GM19452 (cell line): ENCODE measurements at regions not wholly inside any gene's neighbourhood (a gene's known extent, or its start where the extent isn't known, plus 50 kb on each side); places are given as distances from the start of the nearest gene placed in this dataset.
"Not testable (repeated sequence)": the region's sequence is repeated elsewhere in the genome, so short reads cannot be mapped to it uniquely, and the experiment has no call there.

Experiments used
- ATAC-seq: cut with Tn5 transposase; IDR thresholded peaks from one replicate; pipeline ENCODE4 v1.9.1; 2021; ENCODE audit not compliant: unreplicated experiment

- no peak for ATAC-seq
Measured at GRCh38 chr16:8075271-8075670, 515.0 kb downstream of the TMEM114 start.

- ATAC-seq: no peak
Measured at GRCh38 chr16:8070506-8070905, 519.8 kb downstream of the TMEM114 start.

DNA sequence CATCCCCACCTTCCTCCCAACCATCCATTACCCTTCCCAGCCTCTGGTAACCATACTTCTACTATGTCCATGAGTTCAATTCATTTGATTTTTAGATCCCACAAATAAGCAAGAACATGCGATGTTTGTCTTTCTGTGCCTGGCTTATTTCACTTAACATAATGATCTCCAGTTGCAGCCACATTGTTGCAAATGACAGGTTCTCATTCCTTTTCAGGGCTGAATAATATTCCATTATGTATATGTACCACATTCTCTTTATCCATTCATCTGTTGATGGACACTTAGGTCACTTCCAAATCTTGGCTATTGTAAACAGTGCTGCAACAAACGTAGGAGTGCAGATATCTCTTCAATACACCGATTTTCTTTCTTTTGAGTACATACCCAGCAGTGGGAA lies 522.1 kb downstream of the TMEM114 start:
- not testable (repeated sequence) for ATAC-seq

DNA sequence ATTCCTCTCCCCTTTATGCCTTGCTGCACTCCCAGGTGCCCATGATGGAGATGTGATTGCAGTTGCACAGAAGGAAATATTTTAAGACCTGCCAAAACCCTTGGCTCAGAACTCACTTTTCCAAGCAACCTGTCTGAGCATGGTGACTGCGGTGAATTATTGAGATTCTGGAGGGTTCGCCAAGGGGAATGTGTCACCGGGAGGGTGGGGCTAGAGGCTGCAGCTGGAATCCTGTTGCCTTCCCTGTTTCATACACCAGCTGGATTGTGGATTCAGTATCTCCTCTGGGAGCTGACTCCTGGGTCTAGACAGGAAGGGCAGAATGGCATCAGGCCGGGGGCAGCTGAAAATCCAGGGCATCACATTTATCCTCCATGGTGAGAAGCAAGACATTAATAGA lies 527.2 kb downstream of the TMEM114 start:
- no peak for ATAC-seq

GRCh38 chr16:8062677-8063076 lies 527.6 kb downstream of the TMEM114 start:
- ATAC-seq: no peak

DNA sequence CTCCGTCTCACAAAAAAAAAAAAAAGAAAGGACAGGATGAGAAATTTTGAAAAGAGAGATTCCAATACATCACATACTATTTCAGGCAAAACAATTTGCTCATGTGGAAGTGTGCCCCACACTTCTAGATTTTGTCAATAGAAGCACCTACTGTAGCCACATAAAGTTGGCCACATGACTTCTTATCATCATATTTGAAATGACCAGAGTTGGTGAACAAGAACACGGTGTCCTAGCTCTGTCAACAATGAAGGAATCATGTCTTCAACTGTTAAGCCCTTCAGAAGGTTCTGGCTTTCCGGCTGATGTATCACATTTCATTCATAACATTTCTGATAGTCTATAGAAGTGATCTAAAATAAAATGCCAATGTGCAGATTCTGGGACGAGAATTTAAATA lies 534.5 kb downstream of the TMEM114 start:
- ATAC-seq: no peak

- no peak for ATAC-seq
Measured at GRCh38 chr16:8053437-8053836, 536.9 kb downstream of the TMEM114 start.

DNA sequence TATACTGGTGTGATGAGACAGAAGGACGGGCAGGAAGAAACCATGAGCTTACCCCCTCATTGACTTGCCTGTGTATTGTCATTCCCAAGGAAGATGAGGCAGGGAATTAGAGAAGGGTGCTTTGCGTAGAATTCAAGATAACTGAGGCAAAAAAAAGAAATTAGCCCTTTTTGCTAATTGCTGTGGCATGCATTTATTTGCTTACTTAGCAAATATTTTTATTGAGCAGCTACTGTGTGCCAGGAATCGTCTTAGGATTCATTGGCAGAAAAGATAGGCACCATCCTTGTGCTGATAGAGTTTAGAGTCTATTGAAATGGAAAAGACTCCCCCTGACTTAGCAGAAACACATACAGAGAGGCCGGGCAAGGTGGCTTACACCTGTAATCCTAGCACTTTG lies 541.9 kb downstream of the TMEM114 start:
- ATAC-seq: no peak

- ATAC-seq: no peak
Measured at GRCh38 chr16:8047736-8048135, 542.6 kb downstream of the TMEM114 start.

GRCh38 chr16:8044796-8045195 lies 545.5 kb downstream of the TMEM114 start:
- ATAC-seq: no peak

- no peak for ATAC-seq
Measured at GRCh38 chr16:8032406-8032805, 557.9 kb downstream of the TMEM114 start.

DNA sequence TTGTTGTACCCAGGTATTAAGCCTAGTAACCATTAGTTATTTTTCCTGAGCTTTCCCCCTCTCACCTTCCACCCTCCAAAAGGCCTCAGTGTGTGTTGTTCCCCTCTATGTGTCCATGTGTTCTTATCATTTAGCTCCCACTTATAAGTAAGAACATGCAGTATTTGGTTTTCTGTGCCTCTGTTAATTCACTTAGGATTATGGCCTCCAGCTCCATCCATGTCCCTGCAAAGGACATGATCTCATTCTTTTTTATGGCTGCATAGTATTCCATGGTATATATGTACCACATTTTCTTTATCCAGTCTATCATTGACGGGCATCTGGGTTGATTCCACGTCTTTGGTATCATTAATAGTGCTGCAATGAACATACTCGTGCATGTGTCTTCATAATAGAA lies 560.3 kb downstream of the TMEM114 start:
- not testable (repeated sequence) for ATAC-seq

GRCh38 chr16:8026450-8026849 lies 563.9 kb downstream of the TMEM114 start:
- ATAC-seq: no peak

- ATAC-seq: no peak
Measured at GRCh38 chr16:8023326-8023725, 567.0 kb downstream of the TMEM114 start.

- no peak for ATAC-seq
Measured at GRCh38 chr16:8005096-8005860, 585.0 kb downstream of the TMEM114 start.

DNA sequence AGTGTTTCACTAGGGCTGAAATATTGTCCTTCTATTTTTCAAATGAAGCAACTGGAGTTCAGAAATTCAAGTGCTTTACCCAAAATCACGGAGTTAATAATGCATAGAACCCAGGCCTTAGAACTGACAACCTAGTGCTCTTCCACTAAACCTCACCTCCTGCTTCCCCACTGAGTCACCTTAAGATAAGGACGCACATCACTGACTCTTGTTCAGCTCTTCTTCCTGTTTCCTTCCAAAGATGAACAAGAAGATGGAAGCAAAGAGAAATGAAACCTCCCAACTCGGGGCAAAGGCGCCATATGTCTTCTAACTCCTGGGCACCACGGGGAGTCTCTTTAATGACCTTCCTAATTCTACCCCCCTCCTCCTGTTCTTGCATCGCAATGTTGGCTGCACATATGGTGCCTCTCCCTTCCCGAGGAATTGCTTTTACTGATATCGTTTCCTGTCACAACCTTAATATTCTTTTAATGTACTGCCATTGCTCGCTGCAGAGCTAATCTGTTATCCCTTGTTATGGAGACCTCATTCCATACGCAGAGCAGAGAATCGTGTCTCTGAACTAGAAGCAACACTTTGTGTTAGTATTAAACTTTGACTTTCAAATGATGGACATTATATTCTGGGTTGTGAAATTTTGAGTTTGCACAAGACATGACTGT lies 591.4 kb downstream of the TMEM114 start:
- ATAC-seq: no peak

DNA sequence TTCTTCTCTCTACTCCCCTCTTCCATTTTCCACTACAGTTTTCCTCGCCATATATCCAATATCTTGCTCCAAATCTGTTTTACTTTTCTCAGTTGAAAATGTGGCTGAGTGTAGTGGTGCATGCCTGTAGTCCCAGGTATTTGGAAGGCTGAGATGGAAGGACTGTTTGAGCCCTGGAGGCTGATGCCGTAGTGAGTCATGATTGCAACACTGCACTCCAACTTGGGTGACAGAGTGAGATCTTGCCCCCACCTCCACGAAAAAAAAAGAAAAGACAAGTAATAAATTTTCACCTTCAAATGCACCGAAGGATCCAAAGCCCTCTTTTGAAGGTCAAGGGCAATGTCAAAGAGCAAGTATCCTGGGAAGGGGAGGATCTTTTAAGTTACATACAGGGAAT lies 592.3 kb downstream of the TMEM114 start:
- ATAC-seq: no peak

GRCh38 chr16:7992616-7993015 lies 597.7 kb downstream of the TMEM114 start:
- no peak for ATAC-seq

DNA sequence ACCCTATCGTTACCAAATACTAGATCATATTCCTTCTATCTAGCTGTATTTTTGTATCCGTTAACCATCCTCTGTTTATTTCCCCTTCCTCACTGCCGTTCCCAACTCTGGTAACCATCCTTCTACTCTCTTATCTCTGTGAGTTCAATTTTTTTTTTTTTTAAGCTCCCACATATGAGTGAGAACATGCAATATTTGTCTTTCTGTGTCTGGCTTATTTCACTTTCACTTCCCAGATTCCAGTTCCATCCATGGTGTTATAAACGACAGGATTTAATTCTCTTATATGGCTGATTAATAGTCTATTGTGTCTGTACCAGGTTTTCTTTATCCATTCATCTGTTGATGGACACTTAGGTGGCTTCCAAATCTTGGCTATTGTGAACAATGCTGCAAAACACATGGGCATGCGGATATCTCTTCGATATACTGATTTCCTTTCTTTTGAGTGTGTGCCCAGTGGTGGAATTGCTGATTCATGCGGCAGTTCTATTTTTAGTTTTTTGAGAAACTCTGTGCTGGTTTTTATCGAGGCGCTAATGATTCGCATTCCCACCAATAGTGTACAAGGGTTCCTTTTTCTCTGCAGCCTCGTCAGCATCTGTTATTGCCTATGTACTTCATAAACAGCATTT lies 599.6 kb downstream of the TMEM114 start:
- no peak for ATAC-seq

DNA sequence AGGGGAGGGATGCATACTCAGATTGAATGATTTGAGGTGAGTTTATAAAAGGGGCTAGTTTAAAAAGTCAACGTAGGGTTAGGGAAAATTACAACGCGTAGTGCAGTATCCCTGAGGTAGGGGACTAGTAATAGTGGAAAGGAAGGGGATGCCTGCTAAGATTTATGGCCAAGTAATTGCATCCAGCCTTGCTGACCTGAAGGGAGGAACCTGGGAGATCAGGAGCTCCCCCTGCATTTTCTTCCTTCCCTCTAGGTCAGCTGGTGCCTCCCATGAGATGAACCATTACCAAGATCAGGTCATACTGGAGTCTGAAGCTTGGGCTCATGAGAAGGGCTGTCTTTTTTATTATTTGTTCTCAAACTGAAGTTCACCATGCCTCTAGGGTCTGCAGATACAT lies 606.6 kb downstream of the TMEM114 start:
- no peak for ATAC-seq

DNA sequence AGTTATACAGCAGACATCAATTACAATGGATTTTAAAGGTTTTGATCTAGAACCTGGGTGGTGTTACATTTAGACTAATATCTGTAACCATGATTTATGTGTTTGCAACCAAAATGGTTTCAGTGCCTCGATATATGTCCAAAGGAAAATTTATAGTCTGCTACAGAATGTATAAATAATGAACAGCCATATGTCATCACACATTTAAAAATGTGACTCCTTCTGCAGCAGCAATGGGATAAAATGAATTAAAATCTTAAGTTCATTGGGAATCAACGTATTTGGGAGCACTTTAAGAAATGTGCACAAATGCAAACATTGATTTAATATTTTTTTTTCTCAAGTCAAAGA lies 610.2 kb downstream of the TMEM114 start:
- ATAC-seq: no peak

DNA sequence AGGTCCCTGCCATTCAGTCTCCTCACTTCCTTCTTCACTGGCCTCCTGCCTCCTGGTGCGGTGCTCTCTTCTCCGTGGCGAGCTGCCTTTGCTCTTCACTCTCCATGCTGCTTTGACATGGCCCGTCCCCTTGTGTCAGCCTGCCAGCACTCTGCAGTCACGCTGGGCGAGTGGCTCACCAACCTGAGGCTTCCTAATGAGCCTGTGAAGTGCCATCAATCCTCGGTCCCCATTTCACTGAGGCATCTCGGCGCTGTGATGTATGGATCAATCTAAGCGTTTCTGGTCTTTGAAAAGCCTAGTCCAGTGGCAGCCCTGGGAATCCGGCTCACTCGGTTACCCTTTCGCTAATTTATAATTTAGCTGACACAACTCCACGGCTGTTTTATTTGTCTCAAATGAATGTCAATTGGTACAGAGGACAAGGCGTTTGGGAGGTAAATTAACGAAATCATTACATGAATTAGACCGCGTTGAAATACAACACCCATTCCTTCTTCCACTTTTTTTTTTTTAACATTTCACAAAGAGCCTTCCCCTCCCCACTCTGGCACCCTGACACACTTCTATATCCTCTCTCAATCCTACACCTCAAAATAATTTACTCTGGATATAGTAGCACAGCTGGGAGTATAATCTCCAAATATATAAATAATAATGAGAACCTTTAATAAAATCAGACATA lies 610.7 kb downstream of the TMEM114 start:
- ATAC-seq: no peak
